HEK293 (cell line): ENCODE measurements at regions not wholly inside any gene's neighbourhood (a gene's known extent, or its start where the extent isn't known, plus 50 kb on each side); places are given as distances from the start of the nearest gene placed in this dataset.

Experiments
- REST ChIP-seq: fragments of 450-650 bp; formaldehyde crosslinking; IDR thresholded peaks from 2 replicates; pipeline ENCODE4 v1.5.1; 2016; ENCODE audit warnings: missing biosample characterization, missing genetic modification characterization
- YY1 ChIP-seq: fragments of 450-650 bp; formaldehyde crosslinking; IDR thresholded peaks from 2 replicates; pipeline ENCODE4 v1.5.1; 2018; ENCODE audit warnings: missing biosample characterization, missing genetic modification characterization
- ZBTB7A ChIP-seq: fragments of 450-650 bp; formaldehyde crosslinking; IDR thresholded peaks from 2 replicates; pipeline ENCODE4 v1.5.1; 2016; ENCODE audit warnings: low read depth, missing biosample characterization, missing genetic modification characterization
- ZFP69B ChIP-seq: fragments of 450-650 bp; formaldehyde crosslinking; IDR thresholded peaks from 2 replicates; pipeline ENCODE4 v1.5.1; 2016; ENCODE audit warnings: missing biosample characterization, missing genetic modification characterization
- ZNF132 ChIP-seq: fragments of 450-650 bp; formaldehyde crosslinking; IDR thresholded peaks from 2 replicates; pipeline ENCODE4 v1.5.1; 2017; ENCODE audit warnings: missing biosample characterization, missing genetic modification characterization, borderline replicate concordance
- ZNF19 ChIP-seq: fragments of 450-650 bp; formaldehyde crosslinking; IDR thresholded peaks from 2 replicates; pipeline ENCODE4; 2016; ENCODE audit warnings: missing biosample characterization, missing genetic modification characterization, low read depth
- ZNF292 ChIP-seq: fragments of 450-650 bp; formaldehyde crosslinking; IDR thresholded peaks from 2 replicates; pipeline ENCODE4 v1.5.1; 2016; ENCODE audit warnings: low read depth, missing biosample characterization, missing genetic modification characterization, borderline replicate concordance
- ZNF558 ChIP-seq: fragments of 450-650 bp; formaldehyde crosslinking; IDR thresholded peaks from 2 replicates; pipeline ENCODE4 v1.5.1; 2016; ENCODE audit warnings: missing biosample characterization, missing genetic modification characterization
- ZNF830 ChIP-seq: fragments of 450-650 bp; IDR thresholded peaks from 2 replicates; pipeline ENCODE4 v1.5.0; 2018; ENCODE audit warnings: missing biosample characterization, missing genetic modification characterization, low read depth, mild to moderate bottlenecking, moderate library complexity
- TF ChIP-seq, protein P1 (sequence below): sonication (generic); formaldehyde crosslinking; IDR thresholded peaks from 2 replicates; pipeline ENCODE4 v1.8.1; 2022; ENCODE audit warnings: mild to moderate bottlenecking, moderate library complexity, missing genetic modification reagents
- TF ChIP-seq, protein P2 (sequence below): fragments of 450-650 bp; formaldehyde crosslinking; IDR thresholded peaks from 2 replicates; pipeline ENCODE4 v1.5.1; 2016; ENCODE audit warnings: missing biosample characterization, missing genetic modification characterization
- TF ChIP-seq, protein P3 (sequence below): fragments of 450-650 bp; formaldehyde crosslinking; IDR thresholded peaks from 2 replicates; pipeline ENCODE4 v1.5.1; 2016; ENCODE audit warnings: missing biosample characterization, missing genetic modification characterization
- TF ChIP-seq, protein P4 (sequence below): fragments of 450-650 bp; formaldehyde crosslinking; IDR thresholded peaks from 2 replicates; pipeline ENCODE4 v1.5.1; 2016; ENCODE audit warnings: missing biosample characterization, missing genetic modification characterization

GRCh38 chr17:62880120-62880519, 72.0 kb upstream of the MARCHF10 start:
- TF ChIP-seq ZNF19 (tag by site-specific recombination) = no peak
- TF ChIP-seq ZNF292 (tag by site-specific recombination) = no peak
- no peak for TF ChIP-seq ZNF132 (tag by site-specific recombination)
- TF ChIP-seq, protein P1, sequence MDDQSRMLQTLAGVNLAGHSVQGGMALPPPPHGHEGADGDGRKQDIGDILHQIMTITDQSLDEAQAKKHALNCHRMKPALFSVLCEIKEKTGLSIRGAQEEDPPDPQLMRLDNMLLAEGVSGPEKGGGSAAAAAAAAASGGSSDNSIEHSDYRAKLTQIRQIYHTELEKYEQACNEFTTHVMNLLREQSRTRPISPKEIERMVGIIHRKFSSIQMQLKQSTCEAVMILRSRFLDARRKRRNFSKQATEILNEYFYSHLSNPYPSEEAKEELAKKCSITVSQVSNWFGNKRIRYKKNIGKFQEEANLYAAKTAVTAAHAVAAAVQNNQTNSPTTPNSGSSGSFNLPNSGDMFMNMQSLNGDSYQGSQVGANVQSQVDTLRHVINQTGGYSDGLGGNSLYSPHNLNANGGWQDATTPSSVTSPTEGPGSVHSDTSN = no peak
- TF ChIP-seq YY1 = no peak
- TF ChIP-seq, protein P2, sequence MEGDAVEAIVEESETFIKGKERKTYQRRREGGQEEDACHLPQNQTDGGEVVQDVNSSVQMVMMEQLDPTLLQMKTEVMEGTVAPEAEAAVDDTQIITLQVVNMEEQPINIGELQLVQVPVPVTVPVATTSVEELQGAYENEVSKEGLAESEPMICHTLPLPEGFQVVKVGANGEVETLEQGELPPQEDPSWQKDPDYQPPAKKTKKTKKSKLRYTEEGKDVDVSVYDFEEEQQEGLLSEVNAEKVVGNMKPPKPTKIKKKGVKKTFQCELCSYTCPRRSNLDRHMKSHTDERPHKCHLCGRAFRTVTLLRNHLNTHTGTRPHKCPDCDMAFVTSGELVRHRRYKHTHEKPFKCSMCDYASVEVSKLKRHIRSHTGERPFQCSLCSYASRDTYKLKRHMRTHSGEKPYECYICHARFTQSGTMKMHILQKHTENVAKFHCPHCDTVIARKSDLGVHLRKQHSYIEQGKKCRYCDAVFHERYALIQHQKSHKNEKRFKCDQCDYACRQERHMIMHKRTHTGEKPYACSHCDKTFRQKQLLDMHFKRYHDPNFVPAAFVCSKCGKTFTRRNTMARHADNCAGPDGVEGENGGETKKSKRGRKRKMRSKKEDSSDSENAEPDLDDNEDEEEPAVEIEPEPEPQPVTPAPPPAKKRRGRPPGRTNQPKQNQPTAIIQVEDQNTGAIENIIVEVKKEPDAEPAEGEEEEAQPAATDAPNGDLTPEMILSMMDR (tag by site-specific recombination) = no peak
- no peak for TF ChIP-seq ZNF558 (tag by site-specific recombination)
- TF ChIP-seq REST (tag by site-specific recombination) = no peak
- TF ChIP-seq, protein P3, sequence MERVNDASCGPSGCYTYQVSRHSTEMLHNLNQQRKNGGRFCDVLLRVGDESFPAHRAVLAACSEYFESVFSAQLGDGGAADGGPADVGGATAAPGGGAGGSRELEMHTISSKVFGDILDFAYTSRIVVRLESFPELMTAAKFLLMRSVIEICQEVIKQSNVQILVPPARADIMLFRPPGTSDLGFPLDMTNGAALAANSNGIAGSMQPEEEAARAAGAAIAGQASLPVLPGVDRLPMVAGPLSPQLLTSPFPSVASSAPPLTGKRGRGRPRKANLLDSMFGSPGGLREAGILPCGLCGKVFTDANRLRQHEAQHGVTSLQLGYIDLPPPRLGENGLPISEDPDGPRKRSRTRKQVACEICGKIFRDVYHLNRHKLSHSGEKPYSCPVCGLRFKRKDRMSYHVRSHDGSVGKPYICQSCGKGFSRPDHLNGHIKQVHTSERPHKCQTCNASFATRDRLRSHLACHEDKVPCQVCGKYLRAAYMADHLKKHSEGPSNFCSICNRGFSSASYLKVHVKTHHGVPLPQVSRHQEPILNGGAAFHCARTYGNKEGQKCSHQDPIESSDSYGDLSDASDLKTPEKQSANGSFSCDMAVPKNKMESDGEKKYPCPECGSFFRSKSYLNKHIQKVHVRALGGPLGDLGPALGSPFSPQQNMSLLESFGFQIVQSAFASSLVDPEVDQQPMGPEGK (tag by site-specific recombination) = no peak
- no peak for TF ChIP-seq ZFP69B (tag by site-specific recombination)
- TF ChIP-seq ZNF830 (tag by site-specific recombination) = no peak
- no peak for TF ChIP-seq ZBTB7A (tag by site-specific recombination)
- TF ChIP-seq, protein P4, sequence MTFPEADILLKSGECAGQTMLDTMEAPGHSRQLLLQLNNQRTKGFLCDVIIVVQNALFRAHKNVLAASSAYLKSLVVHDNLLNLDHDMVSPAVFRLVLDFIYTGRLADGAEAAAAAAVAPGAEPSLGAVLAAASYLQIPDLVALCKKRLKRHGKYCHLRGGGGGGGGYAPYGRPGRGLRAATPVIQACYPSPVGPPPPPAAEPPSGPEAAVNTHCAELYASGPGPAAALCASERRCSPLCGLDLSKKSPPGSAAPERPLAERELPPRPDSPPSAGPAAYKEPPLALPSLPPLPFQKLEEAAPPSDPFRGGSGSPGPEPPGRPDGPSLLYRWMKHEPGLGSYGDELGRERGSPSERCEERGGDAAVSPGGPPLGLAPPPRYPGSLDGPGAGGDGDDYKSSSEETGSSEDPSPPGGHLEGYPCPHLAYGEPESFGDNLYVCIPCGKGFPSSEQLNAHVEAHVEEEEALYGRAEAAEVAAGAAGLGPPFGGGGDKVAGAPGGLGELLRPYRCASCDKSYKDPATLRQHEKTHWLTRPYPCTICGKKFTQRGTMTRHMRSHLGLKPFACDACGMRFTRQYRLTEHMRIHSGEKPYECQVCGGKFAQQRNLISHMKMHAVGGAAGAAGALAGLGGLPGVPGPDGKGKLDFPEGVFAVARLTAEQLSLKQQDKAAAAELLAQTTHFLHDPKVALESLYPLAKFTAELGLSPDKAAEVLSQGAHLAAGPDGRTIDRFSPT (tag by site-specific recombination) = no peak
